Fibroblast of the aortic adventitia (primary cell): ENCODE measurements at regions not wholly inside any gene's neighbourhood (a gene's known extent, or its start where the extent isn't known, plus 50 kb on each side); places are given as distances from the start of the nearest gene placed in this dataset.

Source experiments
- DNase-seq: peaks from one replicate; pipeline ENCODE4 v3.0.0-alpha.2; 2010; ENCODE audit warnings: low read depth
- H3K4me3 ChIP-seq: 2 replicates; pipeline ENCODE4 v1.5.1; 2011; ENCODE audit warnings: low read depth, mild to moderate bottlenecking, control low read depth, low read length, moderate library complexity
- TF ChIP-seq, protein P1 (sequence below): IDR thresholded peaks from 2 replicates; pipeline ENCODE4 v1.5.1; 2011; ENCODE audit warnings: mild to moderate bottlenecking, low read length, control low read depth, inconsistent platforms; ENCODE audit not compliant: insufficient read depth

DNA sequence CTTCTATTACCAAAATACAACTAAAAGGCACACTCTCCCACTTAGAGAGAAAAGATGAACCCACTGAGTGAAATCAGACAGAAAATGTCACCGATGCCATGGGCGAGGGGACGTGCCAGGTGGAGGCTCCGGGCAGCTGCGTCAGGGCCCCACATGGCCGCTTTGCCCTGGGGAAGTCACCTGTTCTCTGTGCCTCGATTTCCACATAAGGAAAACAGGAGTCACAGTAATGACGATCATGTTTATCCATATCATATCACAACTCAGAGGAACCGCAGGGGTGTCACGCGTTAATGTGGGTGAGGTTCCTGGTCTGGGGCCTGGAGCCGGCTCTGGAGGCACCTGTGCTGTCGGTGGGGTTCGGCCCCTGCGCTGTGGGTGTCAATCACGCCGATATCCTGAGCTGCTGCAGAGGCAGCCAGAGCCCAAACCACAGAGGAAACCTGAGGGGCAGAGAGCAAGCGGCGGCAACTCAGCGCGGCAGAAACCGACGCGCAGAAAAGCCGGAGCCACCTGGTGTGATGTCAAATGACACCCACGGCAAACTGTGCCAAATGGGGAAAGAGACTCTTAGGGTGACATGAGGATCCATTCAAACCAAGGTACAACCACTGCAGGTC lies 243.7 kb downstream of the BRD1 start:
- TF ChIP-seq, protein P1, sequence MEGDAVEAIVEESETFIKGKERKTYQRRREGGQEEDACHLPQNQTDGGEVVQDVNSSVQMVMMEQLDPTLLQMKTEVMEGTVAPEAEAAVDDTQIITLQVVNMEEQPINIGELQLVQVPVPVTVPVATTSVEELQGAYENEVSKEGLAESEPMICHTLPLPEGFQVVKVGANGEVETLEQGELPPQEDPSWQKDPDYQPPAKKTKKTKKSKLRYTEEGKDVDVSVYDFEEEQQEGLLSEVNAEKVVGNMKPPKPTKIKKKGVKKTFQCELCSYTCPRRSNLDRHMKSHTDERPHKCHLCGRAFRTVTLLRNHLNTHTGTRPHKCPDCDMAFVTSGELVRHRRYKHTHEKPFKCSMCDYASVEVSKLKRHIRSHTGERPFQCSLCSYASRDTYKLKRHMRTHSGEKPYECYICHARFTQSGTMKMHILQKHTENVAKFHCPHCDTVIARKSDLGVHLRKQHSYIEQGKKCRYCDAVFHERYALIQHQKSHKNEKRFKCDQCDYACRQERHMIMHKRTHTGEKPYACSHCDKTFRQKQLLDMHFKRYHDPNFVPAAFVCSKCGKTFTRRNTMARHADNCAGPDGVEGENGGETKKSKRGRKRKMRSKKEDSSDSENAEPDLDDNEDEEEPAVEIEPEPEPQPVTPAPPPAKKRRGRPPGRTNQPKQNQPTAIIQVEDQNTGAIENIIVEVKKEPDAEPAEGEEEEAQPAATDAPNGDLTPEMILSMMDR = no peak
- DNase-seq = no peak
- no peak overlapping the region for H3K4me3 ChIP-seq

- DNase-seq = no peak
- no peak overlapping the region for H3K4me3 ChIP-seq
- TF ChIP-seq, protein P1 = no peak
These were observed 244.3 kb downstream of the BRD1 start for GRCh38 chr22:49583341-49583740.

DNA sequence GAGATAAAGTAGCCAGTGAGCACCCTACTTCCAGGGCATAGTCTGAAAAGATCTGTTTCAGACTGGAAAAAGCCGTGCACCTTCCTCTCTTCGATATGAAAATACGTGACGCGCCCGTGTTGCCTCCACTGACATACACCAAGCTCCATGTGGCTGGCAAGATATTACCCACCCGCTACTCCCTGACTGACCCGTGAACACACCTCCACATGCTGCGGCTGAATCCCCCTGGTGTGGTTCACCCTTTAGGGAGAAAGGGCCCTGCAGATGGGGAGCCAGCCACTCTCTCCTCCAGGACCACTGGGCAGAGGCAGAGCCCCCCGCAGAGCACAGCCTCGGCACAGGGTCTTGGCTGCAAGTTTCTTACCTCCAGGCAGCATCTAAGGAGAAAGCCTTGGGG lies 245.0 kb downstream of the BRD1 start:
- TF ChIP-seq, protein P1 = no peak
- no peak overlapping the region for H3K4me3 ChIP-seq
- DNase-seq = no peak

GRCh38 chr22:49582181-49582580 lies 245.5 kb downstream of the BRD1 start:
- TF ChIP-seq, protein P1 = no peak
- DNase-seq = no peak
- H3K4me3 ChIP-seq = no peak overlapping the region

DNA sequence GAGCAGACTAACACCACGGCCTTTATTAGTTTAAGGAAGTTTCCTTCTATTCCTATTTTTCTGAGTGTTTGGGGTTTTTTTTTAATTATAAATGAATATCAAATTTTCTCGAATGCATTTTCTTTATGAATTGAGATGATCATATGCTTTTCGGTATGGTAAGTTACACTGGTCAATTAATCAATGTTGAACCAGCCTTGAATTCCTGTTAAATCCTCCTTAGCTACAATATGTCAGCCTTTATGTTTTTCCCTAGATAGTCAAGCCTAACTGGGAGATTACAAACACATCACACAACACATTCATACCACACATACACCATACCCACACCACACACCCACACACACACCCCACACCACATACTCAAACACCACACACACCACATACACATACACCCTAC lies 247.6 kb downstream of the BRD1 start:
- no peak overlapping the region for H3K4me3 ChIP-seq
- TF ChIP-seq, protein P1 = no peak
- DNase-seq = no peak

- DNase-seq = no peak
- TF ChIP-seq, protein P1 = no peak
- H3K4me3 ChIP-seq = no peak overlapping the region
These were observed 250.3 kb downstream of the BRD1 start for GRCh38 chr22:49577168-49578060.
